K562 (cell line): ENCODE measurements at regions not wholly inside any gene's neighbourhood (a gene's known extent, or its start where the extent isn't known, plus 50 kb on each side); places are given as distances from the start of the nearest gene placed in this dataset.
A peak's percentile ranks its signal among the peaks of the same experiment; 100 is the strongest.

Experiments used
- ATAC-seq: fragments of 200-7000 bp; cut with Tn5 transposase; 3 replicates; pipeline ENCODE4 v1.9.1; 2020; ENCODE audit warnings: moderate library complexity
- BruUV-seq: library from RNA; stranded (reverse); fragments of 400-500 nt; replicated peaks from 2 replicates; lab custom pipeline; 2021; lab: Mats Ljungman, UMichigan
- CTCF ChIA-PET: fragments of 300-600 bp; formaldehyde crosslinking; extraction: SDS; loops from one replicate; lab custom pipeline; 2021; ENCODE audit warnings: low intra/inter-chr PET ratio; lab: Yijun Ruan, JAX
- POLR2A ChIA-PET: fragments of 300-600, 350-650 bp; sonication (Branson Sonifier 250); formaldehyde crosslinking; extraction: SDS; loops from one replicate; lab custom pipeline; 2021; ENCODE audit warnings: antibody characterized with exemption, inconsistent platforms; lab: Yijun Ruan, JAX
- DNase-seq, 4 experiments: peaks; one replicate each; pipeline versions ENCODE4 v3.0.0 to v3.0.0-alpha.2; 2011 to 2018; ENCODE audit warnings: low spot score in 3 of 4, mixed read lengths in 3 of 4; ENCODE audit errors: extremely low read depth in 1 of 4
- FAIRE-seq: peaks from 2 replicates; lab custom pipeline; 2011; peaks lifted over from hg19 to GRCh38; lab: Jason Lieb, UNC
- H2AFZ ChIP-seq: 2 replicates; pipeline ENCODE4 v1.6.0; 2011; ENCODE audit warnings: low read depth, low read length, control low read depth, inconsistent platforms
- H3K27ac ChIP-seq: fragments of 200-600 bp; 3 replicates; pipeline ENCODE4 v1.8.0; 2011; ENCODE audit warnings: low read depth, mild to moderate bottlenecking, control low read depth, inconsistent platforms, low read length, moderate library complexity, mixed read lengths; ENCODE audit errors: extremely low read depth
- H3K27me3 ChIP-seq, 2 experiments: fragments of 300-600 bp in 1 of 2; 2 replicates in 1 of 2; 3 replicates in 1 of 2; pipeline versions ENCODE4 v1.6.0 to v1.8.0; 2011; ENCODE audit warnings: inconsistent platforms in 2 of 2, low read length in 2 of 2, mild to moderate bottlenecking in 1 of 2, mixed read lengths in 1 of 2, moderate library complexity in 1 of 2; ENCODE audit not compliant: control insufficient read depth in 2 of 2, insufficient read depth in 2 of 2
- H3K36me3 ChIP-seq: fragments of 300-600 bp; 3 replicates; pipeline ENCODE4 v1.8.0; 2011; ENCODE audit warnings: mild to moderate bottlenecking, low read length, inconsistent platforms; ENCODE audit not compliant: control insufficient read depth, insufficient read depth
- H3K4me1 ChIP-seq, 2 experiments: fragments of 200-600 bp in 1 of 2; replicated peaks in 1 of 2; 2 replicates in 1 of 2; 3 replicates in 1 of 2; pipeline versions ENCODE4 v1.5.1 to v1.8.0; 2011; ENCODE audit warnings: inconsistent platforms in 2 of 2, low read length in 2 of 2, mild to moderate bottlenecking in 1 of 2, mixed read lengths in 1 of 2, moderate library complexity in 1 of 2; ENCODE audit not compliant: control insufficient read depth in 2 of 2, insufficient read depth in 2 of 2
- H3K4me2 ChIP-seq: 2 replicates; pipeline ENCODE4 v1.6.1; 2011; ENCODE audit warnings: low read length, control low read depth, inconsistent platforms, mixed read lengths; ENCODE audit not compliant: insufficient read depth
- H3K4me3 ChIP-seq: fragments of 200-600 bp; sonication (generic), shearing (Covaris generic); 2 replicates; pipeline ENCODE4 v1.5.1; 2016; ENCODE audit warnings: control low read depth, inconsistent platforms
- H3K79me2 ChIP-seq: fragments of 200-600 bp; 3 replicates; pipeline ENCODE4 v1.8.0; 2011; ENCODE audit warnings: low read length, inconsistent platforms; ENCODE audit not compliant: control insufficient read depth, insufficient read depth
- H3K9ac ChIP-seq, 2 experiments: 2 replicates each; pipeline versions ENCODE4 v1.6.0 to v1.6.1; 2011; ENCODE audit warnings: low read depth in 2 of 2, low read length in 2 of 2, control low read depth in 1 of 2, inconsistent platforms in 1 of 2, mild to moderate bottlenecking in 1 of 2, mixed read lengths in 1 of 2; ENCODE audit not compliant: insufficient read depth in 1 of 2
- H3K9me1 ChIP-seq: one replicate; pipeline ENCODE4 v1.6.0; 2011; ENCODE audit warnings: inconsistent platforms, mild to moderate bottlenecking, low read length, moderate library complexity; ENCODE audit not compliant: control insufficient read depth, insufficient read depth
- H3K9me3 ChIP-seq: replicated peaks from 2 replicates; pipeline ENCODE4 v1.5.1; 2011; ENCODE audit warnings: low read depth, low read length, inconsistent platforms; ENCODE audit not compliant: control insufficient read depth, insufficient read depth
- H4K20me1 ChIP-seq: replicated peaks from 2 replicates; pipeline ENCODE4 v1.6.1; 2011; ENCODE audit warnings: low read length, inconsistent platforms, mixed read lengths; ENCODE audit not compliant: control insufficient read depth, insufficient read depth
- CREB1 ChIP-seq, 2 experiments: sonication (generic) in 1 of 2; formaldehyde crosslinking in 1 of 2; IDR thresholded peaks; 2 replicates each; pipeline versions ENCODE4 v1.6.1 to v1.8.0; 2012 to 2022; ENCODE audit warnings: inconsistent platforms in 1 of 2, mild to moderate bottlenecking in 1 of 2, missing genetic modification reagents in 1 of 2, moderate library complexity in 1 of 2
- FOSL1 ChIP-seq: fragments of 200-800 bp; sonication (Bioruptor generic); conservative IDR thresholded peaks from 2 replicates; pipeline ENCODE4 v1.6.1; 2016; ENCODE audit warnings: missing genetic modification characterization, missing compliant biosample characterization
- NELFE ChIP-seq: IDR thresholded peaks from 2 replicates; pipeline ENCODE4 v1.6.1; 2011; ENCODE audit warnings: mild to moderate bottlenecking; ENCODE audit not compliant: insufficient read depth, insufficient read length
- TEAD2 ChIP-seq: fragments of 450-650 bp; IDR thresholded peaks from 2 replicates; pipeline ENCODE4 v1.6.1; 2016; ENCODE audit warnings: missing genetic modification characterization, control low read depth, missing compliant biosample characterization
- ZBTB17 ChIP-seq: fragments of 450-650 bp; formaldehyde crosslinking; IDR thresholded peaks from 2 replicates; pipeline ENCODE4 v1.4.0; 2020; ENCODE audit warnings: mild to moderate bottlenecking
- ZFP30 ChIP-seq: fragments of 250-450 bp; sonication (Bioruptor Pico); IDR thresholded peaks from 2 replicates; pipeline ENCODE4 v1.8.0; 2022; ENCODE audit warnings: moderate library complexity, mild to moderate bottlenecking, inconsistent platforms, borderline replicate concordance
- ZKSCAN8 ChIP-seq: fragments of 200-800 bp; sonication (Bioruptor generic); IDR thresholded peaks from 2 replicates; pipeline ENCODE4 v1.6.1; 2016; ENCODE audit warnings: missing genetic modification characterization, missing compliant biosample characterization
- ZNF395 ChIP-seq: fragments of 200-800 bp; sonication (Bioruptor generic); IDR thresholded peaks from 2 replicates; pipeline ENCODE4 v1.6.1; 2017; ENCODE audit warnings: missing genetic modification characterization, missing compliant biosample characterization
- WGBS: fragments of 100-300 bp; shearing (Covaris generic); methylation state at CpG from one replicate; pipeline ENCODE4 v1.1.6; 2016; ENCODE audit warnings: low coverage, mixed read lengths; ENCODE audit not compliant: insufficient coverage; ENCODE audit errors: missing lambda C conversion rate; 5-methylcytosine and 5-hydroxymethylcytosine counted together
- in situ Hi-C: fragments of 300-500 bp; cut with MboI; formaldehyde crosslinking; loops from 4 replicates; pipeline ENCODE4 v1.15.0; 2018; ENCODE audit warnings: inconsistent platforms, mixed read lengths
- intact Hi-C: fragments of 100-400 bp; cut with micrococcal nuclease; formaldehyde crosslinking; loops from 2 replicates; pipeline ENCODE4 v1.14.2; 2022

DNA sequence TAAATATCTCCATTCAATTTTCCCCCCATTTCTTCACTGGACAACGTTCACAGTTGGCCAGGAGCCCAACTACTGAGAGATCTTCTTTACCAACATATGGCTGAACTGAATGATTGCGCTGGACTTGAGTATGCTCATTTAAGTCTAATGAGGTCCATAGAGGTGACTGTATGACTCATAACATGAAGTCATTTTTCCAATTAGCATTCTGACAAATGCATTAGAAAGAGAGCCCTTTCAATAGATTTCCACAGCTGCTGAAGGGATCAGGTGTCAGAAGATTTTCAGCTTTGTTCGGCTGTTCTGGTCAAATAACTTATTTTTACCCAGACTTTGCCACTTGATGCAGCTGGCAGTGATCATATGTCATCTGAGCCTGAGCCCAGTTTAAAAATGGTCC is 438.0 kb downstream of the ETV1 start:
- no peak overlapping the region for H3K9ac ChIP-seq
- H4K20me1 ChIP-seq = no peaks in the 10 kb centered on the region
- H3K36me3 ChIP-seq = no peaks in the 10 kb centered on the region
- no peaks in the 10 kb centered on the region for H3K27me3 ChIP-seq
- TF ChIP-seq FOSL1 (tag) (peak; percentile 62; the same call in 1 of the 2 replicates), NELFE (no peak), ZNF395 (CRISPR knock-in tag) (no peak), ZBTB17 (no peak), ZKSCAN8 (no peak), ZFP30 (CRISPR knock-in tag) (no peak), TEAD2 (tag) (no peak), CREB1 (IDR thresholded peaks at IDR 0.05) (no peak), CREB1 (CRISPR knock-in tag; IDR thresholded peaks at IDR 0.05) (no peak)
- no peaks in the 10 kb centered on the region for H3K9me1 ChIP-seq
- no peak overlapping the region for H3K27ac ChIP-seq
- 0% methylated on average over 3 of the region's 3 CpGs for WGBS
- intact Hi-C loops = no loop called here
- H3K4me2 ChIP-seq = no peak overlapping the region
- ChIA-PET POLR2A (no interaction called here), CTCF (no interaction called here)
- no peaks in the 10 kb centered on the region for H3K9me3 ChIP-seq
- DNase-seq = no peak
- H3K4me3 ChIP-seq = no peak overlapping the region
- no peaks in the 10 kb centered on the region for H3K4me1 ChIP-seq
- BruUV-seq = no TSS peak
- no peak for ATAC-seq
- in situ Hi-C loops = no loop called here
- FAIRE-seq = no peak
- no peak overlapping the region for H2AFZ ChIP-seq
- H3K79me2 ChIP-seq = no peaks in the 10 kb centered on the region
